NCI-H345 treated with DMSO at 0.1 percent for 48 hours (cell line): ENCODE measurements at regions not wholly inside any gene's neighbourhood (a gene's known extent, or its start where the extent isn't known, plus 50 kb on each side); places are given as distances from the start of the nearest gene placed in this dataset.
"Not testable (repeated sequence)": the region's sequence is repeated elsewhere in the genome, so short reads cannot be mapped to it uniquely, and the experiment has no call there.

ENCODE experiments used
- DNase-seq: peaks from one replicate; lab custom pipeline; 2025; ENCODE audit not compliant: unreplicated experiment; lab: John Stamatoyannopoulos, UW

DNA sequence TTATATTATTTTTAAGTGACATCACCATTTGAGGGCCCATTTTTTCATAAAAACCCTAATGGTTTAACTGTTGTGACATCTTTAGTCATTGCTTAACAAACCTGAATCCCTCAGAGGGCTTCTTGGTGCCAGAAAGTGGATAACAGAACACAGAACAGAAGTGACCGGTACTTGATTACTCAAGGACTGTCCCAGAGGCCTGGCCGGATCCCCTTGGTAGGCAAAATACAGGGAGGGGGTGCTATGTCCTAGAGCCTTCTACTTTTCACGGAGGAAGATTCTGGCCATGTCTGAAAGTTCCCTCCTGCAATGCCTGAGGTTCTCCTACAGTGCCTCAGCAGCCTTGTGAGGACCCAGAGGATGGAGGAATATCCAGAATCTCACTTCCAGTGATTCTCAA is 94.3 kb upstream of the DCLK2 start:
- no peak for DNase-seq

DNA sequence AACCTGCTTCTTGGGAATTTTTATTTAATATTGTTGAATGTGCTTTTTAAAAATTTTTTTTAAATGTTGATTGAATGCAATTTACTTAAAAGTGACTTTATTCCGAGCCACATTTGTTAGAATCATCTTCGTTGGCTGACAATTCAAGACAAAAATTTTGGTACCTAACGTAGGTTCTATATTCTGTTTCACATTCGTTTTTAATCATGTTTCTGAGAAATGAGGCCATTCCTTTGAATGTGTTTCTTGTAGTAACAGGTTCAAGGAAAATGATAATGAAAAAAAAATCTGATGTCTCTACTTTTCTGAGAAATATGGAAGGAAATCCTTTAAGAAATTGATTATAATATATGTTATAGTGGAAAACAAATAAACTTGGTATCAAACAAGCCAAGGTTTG is 92.3 kb upstream of the DCLK2 start:
- DNase-seq: no peak

DNA sequence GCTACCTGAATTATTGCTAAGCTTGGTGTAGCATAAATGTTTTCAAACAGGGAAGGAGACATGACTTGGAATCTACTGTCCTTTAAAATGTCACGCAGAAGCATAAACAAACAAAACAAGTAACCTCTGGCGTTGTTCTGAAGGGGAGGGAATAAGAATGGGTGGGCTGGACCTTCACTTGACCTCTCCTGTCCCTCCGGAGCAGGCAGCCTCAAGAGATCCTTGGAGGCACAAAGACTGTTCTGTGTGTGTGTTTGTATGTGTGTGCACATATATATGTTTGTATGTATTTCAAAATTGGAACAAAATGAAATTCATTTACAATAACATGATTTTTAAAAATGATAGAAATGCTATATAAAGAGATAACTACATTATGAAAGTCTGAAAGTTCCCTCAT is 91.3 kb upstream of the DCLK2 start:
- no peak for DNase-seq

DNA sequence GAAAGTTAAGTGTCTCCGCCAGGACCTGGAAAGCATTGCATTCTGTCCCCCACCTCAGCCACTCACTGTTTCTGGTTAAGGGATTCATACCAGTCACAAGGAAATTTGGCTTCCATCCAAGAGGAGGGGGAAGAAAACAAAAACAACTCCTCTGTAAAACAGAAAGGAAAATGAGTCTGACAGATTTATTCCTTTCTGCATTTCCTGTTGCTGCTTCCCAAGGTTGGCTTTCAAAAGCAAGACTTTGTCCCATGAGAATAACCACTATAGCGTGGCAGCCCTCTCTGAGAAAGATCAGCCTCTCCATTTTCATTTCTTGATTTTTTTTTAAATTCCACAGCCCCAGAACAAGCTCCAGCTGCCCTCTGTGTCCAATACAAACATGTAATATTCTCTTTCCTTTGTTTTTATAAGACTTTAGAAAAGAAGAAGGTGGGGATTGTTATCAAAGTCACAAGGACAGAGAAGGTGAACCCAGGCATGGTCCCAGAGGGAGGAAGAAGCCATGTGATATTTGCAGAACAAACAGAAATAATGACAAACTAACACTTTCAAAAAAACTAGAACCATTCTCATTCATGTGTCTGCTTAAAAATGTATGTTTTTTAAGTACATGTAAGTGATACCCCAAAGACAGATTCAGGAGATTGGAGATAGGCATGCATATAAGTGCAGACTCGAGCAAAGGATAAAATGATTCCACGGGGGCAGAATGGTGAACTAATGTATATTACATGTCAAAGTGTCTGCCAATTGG is 90.7 kb upstream of the DCLK2 start:
- DNase-seq: peak; percentile 7

DNA sequence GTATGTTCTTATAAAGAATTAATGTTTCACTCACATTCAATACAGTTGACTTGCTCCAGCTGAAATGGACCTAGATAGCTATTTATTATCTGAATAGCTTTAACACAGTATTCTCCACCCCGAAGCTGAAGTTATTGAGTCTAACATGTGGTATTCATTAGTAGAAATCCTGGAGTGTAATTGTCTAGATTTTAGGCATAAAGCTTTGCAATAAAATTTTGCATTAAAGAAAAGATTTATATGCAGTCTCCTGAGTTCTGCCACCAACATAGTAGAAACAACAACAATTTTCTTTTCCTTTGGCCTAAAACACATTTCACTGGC is 90.2 kb upstream of the DCLK2 start:
- DNase-seq: no peak

DNA sequence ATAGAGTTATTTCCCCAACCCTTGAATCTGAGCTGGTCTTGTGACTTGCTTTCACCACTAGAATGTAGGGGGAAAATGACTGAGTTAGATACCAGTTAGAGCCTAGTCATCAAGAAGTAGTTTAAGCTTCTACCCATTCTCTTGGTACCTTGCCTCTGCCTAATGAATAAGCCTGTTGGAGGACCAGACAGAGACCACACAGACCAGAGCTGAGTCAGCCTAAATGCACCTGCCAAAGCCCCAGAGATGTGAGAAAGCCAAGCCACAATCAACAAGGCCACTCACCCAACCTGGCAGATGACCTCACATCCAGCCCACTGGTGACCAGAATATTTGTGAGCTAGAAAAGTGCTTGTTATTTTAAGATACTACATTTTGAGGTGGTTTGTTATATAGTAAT is 85.2 kb upstream of the DCLK2 start:
- no peak for DNase-seq

DNA sequence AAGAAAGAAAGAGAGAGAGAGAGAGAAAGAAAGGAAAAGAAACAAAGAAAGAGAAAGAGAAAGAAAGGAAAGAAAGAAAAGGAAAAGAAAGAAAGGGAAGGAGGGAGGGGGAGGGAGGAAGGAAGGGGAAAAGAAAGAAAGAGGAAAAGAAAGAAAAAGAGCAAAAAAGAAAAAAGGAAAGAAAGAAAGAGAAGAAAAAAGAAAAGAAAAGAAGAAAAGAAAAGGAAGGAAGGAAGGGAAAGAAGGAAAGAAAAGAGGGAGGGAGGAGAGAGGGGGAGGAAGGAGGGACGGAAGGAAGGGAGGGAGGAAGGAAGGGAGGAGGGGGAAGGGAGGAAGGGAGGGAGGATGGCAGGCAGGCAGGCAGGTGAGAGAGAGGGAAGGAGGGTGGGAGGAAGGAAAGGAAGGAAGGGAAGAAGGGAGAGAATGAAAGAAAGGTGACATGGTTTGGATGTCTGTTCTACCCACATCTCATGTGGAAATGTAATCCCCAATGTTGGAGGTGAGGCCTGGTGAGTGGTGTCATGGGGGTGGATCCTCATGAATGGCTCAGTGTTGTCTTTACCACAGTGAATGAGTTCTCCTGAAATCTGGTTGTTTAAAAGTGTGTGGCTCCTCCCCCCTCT is 83.0 kb upstream of the DCLK2 start:
- DNase-seq: no peak

DNA sequence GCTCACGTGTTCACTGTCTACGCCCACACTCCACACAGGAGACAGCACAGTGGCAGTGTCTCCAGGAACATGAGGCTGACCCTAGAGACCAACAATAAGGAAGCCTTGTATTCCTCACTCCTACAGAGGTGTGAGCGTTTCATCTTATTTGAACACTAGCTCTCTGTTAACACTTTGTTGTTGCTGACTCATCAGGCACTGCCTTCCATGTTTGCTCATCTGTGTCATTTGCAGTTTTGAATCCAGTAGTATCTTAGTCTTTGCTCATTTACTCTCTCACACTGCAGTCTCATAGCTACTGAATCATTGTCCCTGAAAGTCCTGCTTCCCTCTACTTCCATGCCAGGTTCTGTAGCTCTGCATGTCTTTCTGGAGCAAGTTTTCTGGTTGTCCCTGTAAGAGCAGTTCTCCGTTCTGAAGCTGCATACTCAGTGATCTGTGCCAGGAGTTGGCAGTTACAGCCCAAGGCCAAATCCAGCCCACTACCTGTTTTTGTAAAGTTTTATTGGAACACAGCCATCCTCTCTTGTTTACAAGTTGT is 80.3 kb upstream of the DCLK2 start:
- DNase-seq: no peak

DNA sequence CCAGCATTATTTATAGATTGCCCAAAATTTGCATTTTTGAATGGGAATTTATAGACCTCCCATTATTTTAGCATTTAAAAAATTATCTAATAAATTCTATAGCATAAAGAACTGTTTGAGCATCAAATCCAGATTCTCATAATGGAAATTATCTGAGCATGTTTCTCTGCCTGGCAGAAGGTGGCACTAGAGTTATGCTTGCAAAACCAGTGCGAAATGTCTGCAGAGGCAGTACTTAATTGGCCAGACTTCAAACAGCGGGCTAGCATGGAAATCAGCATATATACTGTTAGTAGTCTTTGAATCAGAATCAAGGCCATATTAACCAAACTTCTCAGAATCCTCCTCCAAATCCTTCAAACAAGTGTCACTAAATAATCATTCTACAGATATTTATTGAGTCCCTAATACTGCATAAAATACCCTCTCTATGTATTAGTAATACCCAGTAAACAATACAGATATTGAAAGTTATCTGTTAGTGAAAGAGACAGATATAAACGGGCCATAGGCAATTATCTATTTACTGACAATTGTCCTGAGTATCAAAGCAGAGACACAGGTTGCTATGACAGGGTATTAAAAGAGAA is 78.7 kb upstream of the DCLK2 start:
- no peak for DNase-seq

DNA sequence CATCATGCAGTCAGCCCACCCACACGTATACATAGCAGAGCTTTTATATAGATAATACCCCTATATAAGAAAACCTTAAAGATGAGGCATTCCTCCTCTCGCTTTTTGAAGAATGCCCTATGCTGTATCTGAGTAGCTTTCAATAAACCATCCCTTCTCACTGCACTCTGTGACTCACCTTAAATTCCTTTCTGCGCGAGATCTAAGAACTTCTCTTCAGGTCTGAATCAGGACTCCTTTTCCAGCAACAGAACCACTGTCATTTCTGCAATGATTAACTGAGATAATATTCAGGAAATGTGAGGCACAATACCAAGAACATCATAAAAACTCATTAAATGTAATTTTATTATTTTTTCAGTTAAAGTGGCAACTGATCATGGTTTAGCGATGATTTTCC is 76.4 kb upstream of the DCLK2 start:
- no peak for DNase-seq

DNA sequence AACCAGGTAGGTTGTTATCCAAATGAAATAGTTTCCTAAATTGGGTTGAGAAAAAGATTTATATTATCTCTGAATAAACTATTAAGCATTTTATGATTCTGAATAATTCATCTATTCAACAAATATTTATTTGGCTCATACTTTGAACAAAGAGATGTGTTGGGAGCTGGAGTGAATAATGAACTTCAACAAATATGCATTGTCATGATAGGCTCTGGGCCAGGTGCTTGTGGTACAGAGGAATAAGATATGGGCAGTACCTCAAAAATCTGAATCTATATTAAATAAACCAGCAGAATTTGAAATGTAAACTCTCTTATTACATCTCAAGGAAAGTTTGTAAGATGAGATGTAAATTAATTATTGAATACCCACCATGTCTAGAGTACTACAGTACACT is 75.7 kb upstream of the DCLK2 start:
- no peak for DNase-seq

DNA sequence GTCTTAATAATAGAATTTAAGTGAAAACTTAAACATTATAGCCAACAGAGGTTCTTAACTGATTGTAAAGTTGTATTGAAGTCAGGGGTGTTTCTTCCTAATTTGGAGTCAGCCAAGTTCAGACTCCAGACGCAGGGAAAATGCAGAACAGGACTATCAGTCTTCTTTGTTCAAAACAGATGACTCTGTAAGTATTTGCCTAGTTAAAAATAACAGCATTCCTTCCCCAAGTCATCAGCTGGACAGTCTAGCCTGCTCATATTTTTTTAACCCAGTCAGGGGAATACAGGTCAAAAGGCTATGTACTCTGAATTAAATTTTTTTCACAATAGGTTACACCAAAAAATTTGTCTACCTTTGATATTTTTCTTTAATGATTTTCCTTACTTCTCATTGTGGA is 73.8 kb upstream of the DCLK2 start:
- no peak for DNase-seq

DNA sequence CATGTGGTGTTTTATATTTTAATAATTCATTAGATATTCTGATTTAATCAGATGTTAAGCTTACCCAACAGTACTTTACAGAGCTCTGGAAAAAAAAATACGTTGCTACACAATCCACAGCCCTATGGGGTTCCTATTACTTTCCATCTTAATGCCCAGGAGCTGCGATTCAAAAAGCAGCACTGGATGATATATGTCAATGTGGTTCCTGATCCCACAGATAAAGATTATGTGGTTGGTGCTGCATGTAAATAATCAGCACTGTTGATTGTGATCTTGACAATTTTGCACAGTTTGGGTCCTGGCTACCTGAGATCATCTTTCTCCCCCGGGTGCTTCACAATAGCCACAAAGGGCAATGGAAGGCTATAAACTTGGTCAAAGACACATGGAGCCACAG is 72.7 kb upstream of the DCLK2 start:
- DNase-seq: no peak

DNA sequence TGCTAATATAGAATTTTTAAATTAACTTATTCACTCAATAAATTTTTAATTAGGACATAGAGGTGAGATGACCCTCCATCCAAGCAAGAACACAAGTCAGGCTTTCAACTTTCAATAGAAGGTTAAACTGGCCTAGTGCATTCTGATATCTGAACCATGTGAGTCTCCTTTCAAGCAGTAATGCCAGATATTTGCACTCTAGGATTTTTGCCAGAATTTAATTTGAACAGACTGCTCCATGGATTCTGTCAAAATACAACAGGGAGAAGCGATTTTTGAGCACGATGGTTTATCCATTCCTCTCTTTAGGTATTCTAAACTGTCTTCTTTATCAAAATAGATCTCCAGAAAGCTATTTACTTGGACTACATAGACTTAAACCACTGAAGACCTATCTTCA is 72.0 kb upstream of the DCLK2 start:
- no peak for DNase-seq

DNA sequence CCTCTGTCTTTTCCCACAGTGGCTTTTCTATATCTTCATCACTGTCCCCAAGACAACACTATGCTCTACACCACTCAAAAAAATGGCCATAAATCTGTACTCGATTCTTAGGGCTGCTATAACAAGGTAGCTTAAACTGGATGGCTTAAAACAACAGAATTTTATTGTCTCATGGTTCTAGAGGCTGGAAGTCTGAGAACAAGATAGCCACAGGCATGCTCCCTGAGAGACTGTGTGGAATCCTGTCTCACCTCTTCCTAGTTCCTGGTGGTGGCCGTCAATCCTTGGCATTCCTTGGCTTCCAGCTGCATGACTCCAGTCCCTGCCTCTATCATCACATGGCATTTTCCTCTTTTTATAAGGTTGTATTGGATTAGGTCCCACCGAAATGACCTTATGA is 70.7 kb upstream of the DCLK2 start:
- no peak for DNase-seq

DNA sequence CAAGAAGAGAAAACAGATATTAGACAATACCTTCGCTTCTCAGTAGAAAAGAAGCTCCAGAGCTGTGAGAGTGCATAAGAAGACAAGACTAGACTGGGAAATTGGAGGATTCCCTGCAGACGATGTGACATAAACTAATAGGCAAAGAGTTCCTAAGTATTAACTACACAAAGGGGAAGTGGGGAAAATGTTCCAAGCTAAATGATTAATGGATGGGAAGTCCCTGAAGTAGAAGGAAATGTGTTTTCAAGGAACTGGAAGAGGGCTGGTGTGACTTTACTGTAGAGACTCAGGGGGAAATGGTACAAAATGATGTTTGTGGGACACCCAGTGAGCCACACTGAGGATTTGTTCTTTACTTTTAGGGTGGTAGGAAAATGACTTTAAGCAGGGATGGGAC is 69.7 kb upstream of the DCLK2 start:
- DNase-seq: no peak

DNA sequence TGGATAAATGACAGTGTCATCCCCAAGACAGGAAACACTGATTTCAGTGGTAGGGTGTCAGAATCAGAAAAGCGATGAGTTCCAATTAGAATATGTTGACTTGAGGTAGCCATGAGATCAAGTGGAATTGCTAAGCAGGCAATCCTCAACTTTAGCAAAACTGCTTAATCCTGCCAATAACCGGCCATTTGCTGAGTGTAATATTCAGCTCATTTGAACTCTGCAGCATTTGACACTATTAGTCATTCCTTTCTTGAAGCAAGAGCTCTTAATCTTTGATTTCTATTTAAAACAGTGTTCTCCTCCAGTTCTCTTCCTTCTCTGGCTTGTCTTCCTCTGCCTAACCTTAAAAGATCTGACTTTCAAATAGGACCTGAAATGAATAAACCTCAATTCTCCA is 68.7 kb upstream of the DCLK2 start:
- DNase-seq: no peak

DNA sequence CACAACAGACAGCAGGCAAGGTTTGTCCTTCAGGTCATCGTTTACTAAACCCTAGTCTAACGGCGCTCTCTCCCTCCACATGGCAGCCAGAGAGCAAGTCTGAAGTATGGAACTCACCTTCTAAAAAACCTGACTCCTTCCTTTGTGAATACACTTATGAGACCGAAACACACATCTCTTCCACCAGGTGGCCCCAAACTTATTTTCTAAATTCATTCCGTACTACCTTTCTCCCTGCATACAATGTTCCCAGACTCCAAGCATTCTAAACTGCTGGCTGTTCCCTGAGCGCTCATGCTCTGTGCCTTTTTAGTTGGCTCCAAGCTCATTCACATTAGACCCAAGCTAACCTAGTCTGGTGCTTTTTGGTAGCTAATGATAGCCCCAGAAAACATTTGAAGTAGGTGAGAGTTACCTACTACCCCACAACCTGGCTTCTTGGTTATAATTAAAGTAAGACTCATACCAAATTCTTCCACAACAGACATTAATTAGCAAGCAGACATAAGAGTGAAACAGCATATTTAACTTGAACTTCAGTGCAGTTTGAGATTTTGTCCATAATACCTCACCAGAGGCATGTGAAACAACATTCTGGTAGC is 67.6 kb upstream of the DCLK2 start:
- DNase-seq: peak; percentile 49

DNA sequence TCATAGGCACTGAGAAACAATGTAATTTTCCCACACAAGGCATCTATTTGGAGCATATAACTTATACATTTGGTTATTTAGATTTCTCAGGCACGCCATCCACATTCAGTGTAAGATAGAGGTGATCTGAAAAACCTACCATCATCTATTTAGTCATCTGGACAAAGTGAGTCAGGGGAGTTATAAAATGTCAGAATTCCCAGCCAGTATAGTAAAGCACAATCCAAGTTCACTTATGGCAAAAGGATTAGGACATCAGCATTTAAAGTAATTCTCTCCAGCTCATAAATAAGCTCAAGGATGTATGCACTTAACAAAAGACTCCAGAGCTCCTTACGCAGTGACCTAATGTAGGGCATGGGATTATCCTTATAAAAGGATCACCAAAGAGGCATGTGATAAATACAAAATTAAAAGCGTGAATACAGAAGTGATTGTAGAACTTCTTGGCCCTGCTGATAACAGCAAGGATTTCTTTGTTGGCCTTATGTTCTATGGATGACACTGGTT is 65.3 kb upstream of the DCLK2 start:
- no peak for DNase-seq

DNA sequence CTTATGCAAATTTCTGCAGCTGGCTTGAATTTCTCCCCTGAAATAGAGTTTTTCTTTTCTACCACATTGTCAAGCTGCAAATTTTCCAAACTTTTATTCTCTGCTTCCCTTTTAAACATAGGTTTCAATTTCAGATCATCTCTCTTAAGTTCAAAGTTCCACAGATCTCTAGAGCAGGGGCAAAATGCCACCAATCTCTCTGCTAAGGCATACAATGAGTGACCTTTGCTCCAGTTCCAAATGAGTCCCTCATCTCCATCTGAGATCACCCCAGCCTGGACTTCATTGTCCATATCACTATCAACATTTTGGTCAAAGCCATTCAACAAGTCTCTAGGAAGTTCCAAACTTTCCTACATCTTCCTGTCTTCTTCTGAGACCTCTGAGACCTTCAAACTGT is 62.3 kb upstream of the DCLK2 start:
- not testable (repeated sequence) for DNase-seq

DNA sequence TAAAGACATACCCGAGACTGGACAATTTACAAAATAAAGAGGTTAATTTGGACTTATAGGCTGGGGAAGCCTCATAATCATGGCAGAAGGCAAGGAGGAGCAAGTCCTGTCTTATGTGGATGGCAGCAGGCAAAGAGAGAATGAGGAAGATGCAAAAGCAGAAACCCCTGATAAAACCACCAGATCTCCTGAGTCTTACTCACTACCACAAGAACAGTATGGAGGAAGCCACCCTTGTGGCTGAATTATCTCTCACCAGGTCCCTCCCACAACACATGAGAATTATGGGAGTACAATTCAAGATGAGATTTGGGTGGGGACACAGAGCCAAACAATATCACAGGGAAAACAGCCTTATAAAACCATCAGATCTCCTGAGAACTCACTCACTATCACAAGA is 61.6 kb upstream of the DCLK2 start:
- DNase-seq: not testable (repeated sequence)

DNA sequence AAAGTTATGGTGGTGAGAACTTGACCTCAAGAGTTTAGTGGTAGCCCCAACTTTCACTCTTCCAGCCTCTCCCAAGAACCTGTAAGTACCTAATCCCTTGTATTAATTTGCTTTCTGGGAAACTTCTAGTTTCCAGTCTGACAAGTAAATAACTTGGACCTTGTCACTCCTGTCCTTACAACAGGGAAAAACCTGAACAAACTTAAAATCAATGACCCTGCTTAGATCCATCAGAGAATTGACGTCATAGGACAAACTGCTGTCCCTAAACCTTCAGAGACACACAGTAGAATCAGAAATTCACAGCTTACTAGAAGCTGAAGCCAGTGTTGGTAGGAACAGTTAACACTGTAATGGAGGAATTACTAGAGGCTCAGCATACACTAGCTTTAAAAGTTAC is 60.0 kb upstream of the DCLK2 start:
- DNase-seq: no peak
